ENCODE measurements at regions not wholly inside any gene's neighbourhood (a gene's known extent, or its start where the extent isn't known, plus 50 kb on each side); places are given as distances from the start of the nearest gene placed in this dataset.

GRCh38 chr10:34001087-34001580 is 666.7 kb upstream of the NRP1 start:
- no peaks in the 10 kb centered on the region for H3K4me1 Mint-ChIP-seq
- no peak overlapping the region for H3K27ac Mint-ChIP-seq
- peaks cover 13% of the 10 kb centered on the region for H3K27me3 Mint-ChIP-seq
- no peak overlapping the region for H3K4me3 Mint-ChIP-seq
- no peaks in the 10 kb centered on the region for H3K9me3 Mint-ChIP-seq
- ATAC-seq (replicated peaks): no peak
- no peaks in the 10 kb centered on the region for H3K36me3 Mint-ChIP-seq (ENCODE audit: low read depth)

- no peaks in the 10 kb centered on the region for H3K4me1 Mint-ChIP-seq
- no peaks in the 10 kb centered on the region for H3K36me3 Mint-ChIP-seq (ENCODE audit: low read depth)
- no peak overlapping the region for H3K4me3 Mint-ChIP-seq
- H3K27me3 Mint-ChIP-seq: peaks cover 17% of the 10 kb centered on the region
- H3K27ac Mint-ChIP-seq: no peak overlapping the region
- ATAC-seq (replicated peaks): no peak
- peaks cover 5% of the 10 kb centered on the region for H3K9me3 Mint-ChIP-seq
Observed at GRCh38 chr10:33993917-33994316, 659.5 kb upstream of the NRP1 start.

GRCh38 chr10:33991924-33992323 is 657.5 kb upstream of the NRP1 start:
- Mint-ChIP-seq H3K9me3 (peaks cover 5% of the 10 kb centered on the region), H3K27me3 (peaks cover 12% of the 10 kb centered on the region), H3K27ac (no peak overlapping the region), H3K4me1 (no peaks in the 10 kb centered on the region), H3K4me3 (no peak overlapping the region), H3K36me3 (ENCODE audit: low read depth) (no peaks in the 10 kb centered on the region)
- no peak for ATAC-seq (replicated peaks)

GRCh38 chr10:33986515-33986914 is 652.0 kb upstream of the NRP1 start:
- no peaks in the 10 kb centered on the region for H3K4me1 Mint-ChIP-seq
- H3K9me3 Mint-ChIP-seq: peaks cover 5% of the 10 kb centered on the region
- ATAC-seq (replicated peaks): no peak
- no peaks in the 10 kb centered on the region for H3K36me3 Mint-ChIP-seq (ENCODE audit: low read depth)
- H3K27ac Mint-ChIP-seq: no peak overlapping the region
- peaks cover 8% of the 10 kb centered on the region for H3K27me3 Mint-ChIP-seq
- H3K4me3 Mint-ChIP-seq: no peak overlapping the region

GRCh38 chr10:33986016-33986415 is 651.5 kb upstream of the NRP1 start:
- H3K4me3 Mint-ChIP-seq: no peak overlapping the region
- no peak for ATAC-seq (replicated peaks)
- peaks cover 5% of the 10 kb centered on the region for H3K27me3 Mint-ChIP-seq
- peaks cover 3% of the 10 kb centered on the region for H3K9me3 Mint-ChIP-seq
- H3K27ac Mint-ChIP-seq: no peak overlapping the region
- no peaks in the 10 kb centered on the region for H3K4me1 Mint-ChIP-seq
- no peaks in the 10 kb centered on the region for H3K36me3 Mint-ChIP-seq (ENCODE audit: low read depth)

- no peaks in the 10 kb centered on the region for H3K36me3 Mint-ChIP-seq (ENCODE audit: low read depth)
- no peak overlapping the region for H3K4me3 Mint-ChIP-seq
- H3K4me1 Mint-ChIP-seq: no peaks in the 10 kb centered on the region
- ATAC-seq (replicated peaks): no peak
- no peak overlapping the region for H3K27ac Mint-ChIP-seq
- no peaks in the 10 kb centered on the region for H3K9me3 Mint-ChIP-seq
- peaks cover 12% of the 10 kb centered on the region for H3K27me3 Mint-ChIP-seq
Observed at GRCh38 chr10:33982995-33983394, 648.5 kb upstream of the NRP1 start.

- Mint-ChIP-seq H3K27me3 (peaks cover 17% of the 10 kb centered on the region), H3K27ac (no peak overlapping the region), H3K36me3 (ENCODE audit: low read depth) (no peaks in the 10 kb centered on the region), H3K4me1 (no peaks in the 10 kb centered on the region), H3K4me3 (no peak overlapping the region), H3K9me3 (no peaks in the 10 kb centered on the region)
- no peak for ATAC-seq (replicated peaks)
Observed at GRCh38 chr10:33981301-33981700, 646.8 kb upstream of the NRP1 start.

GRCh38 chr10:33979195-33979594 is 644.7 kb upstream of the NRP1 start:
- H3K27ac Mint-ChIP-seq: no peak overlapping the region
- H3K4me1 Mint-ChIP-seq: no peaks in the 10 kb centered on the region
- peaks cover 20% of the 10 kb centered on the region for H3K27me3 Mint-ChIP-seq
- H3K36me3 Mint-ChIP-seq (ENCODE audit: low read depth): no peaks in the 10 kb centered on the region
- ATAC-seq (replicated peaks): no peak
- H3K9me3 Mint-ChIP-seq: no peaks in the 10 kb centered on the region
- no peak overlapping the region for H3K4me3 Mint-ChIP-seq

GRCh38 chr10:33975481-33975880 is 641.0 kb upstream of the NRP1 start:
- H3K4me3 Mint-ChIP-seq: no peak overlapping the region
- no peaks in the 10 kb centered on the region for H3K36me3 Mint-ChIP-seq (ENCODE audit: low read depth)
- H3K9me3 Mint-ChIP-seq: peaks cover 4% of the 10 kb centered on the region
- no peak overlapping the region for H3K27ac Mint-ChIP-seq
- ATAC-seq (replicated peaks): no peak
- peaks cover 36% of the 10 kb centered on the region for H3K27me3 Mint-ChIP-seq
- H3K4me1 Mint-ChIP-seq: no peaks in the 10 kb centered on the region

GRCh38 chr10:33974976-33975478 is 640.6 kb upstream of the NRP1 start:
- H3K9me3 Mint-ChIP-seq: peaks cover 4% of the 10 kb centered on the region
- no peaks in the 10 kb centered on the region for H3K36me3 Mint-ChIP-seq (ENCODE audit: low read depth)
- no peak overlapping the region for H3K4me3 Mint-ChIP-seq
- peaks cover 36% of the 10 kb centered on the region for H3K27me3 Mint-ChIP-seq
- H3K27ac Mint-ChIP-seq: no peak overlapping the region
- no peak for ATAC-seq (replicated peaks)
- no peaks in the 10 kb centered on the region for H3K4me1 Mint-ChIP-seq

GRCh38 chr10:33968983-33969382 is 634.5 kb upstream of the NRP1 start:
- Mint-ChIP-seq H3K27me3 (peaks cover 21% of the 10 kb centered on the region), H3K4me1 (no peaks in the 10 kb centered on the region), H3K27ac (no peak overlapping the region), H3K4me3 (no peak overlapping the region), H3K9me3 (peaks cover 18% of the 10 kb centered on the region), H3K36me3 (ENCODE audit: low read depth) (no peaks in the 10 kb centered on the region)
- ATAC-seq (replicated peaks): no peak

GRCh38 chr10:33967606-33968120 is 633.2 kb upstream of the NRP1 start:
- no peak overlapping the region for H3K27ac Mint-ChIP-seq
- no peaks in the 10 kb centered on the region for H3K36me3 Mint-ChIP-seq (ENCODE audit: low read depth)
- ATAC-seq (replicated peaks): no peak
- no peak overlapping the region for H3K4me3 Mint-ChIP-seq
- peaks cover 18% of the 10 kb centered on the region for H3K9me3 Mint-ChIP-seq
- peaks cover 23% of the 10 kb centered on the region for H3K27me3 Mint-ChIP-seq
- no peaks in the 10 kb centered on the region for H3K4me1 Mint-ChIP-seq

- ATAC-seq (replicated peaks): no peak
- peaks cover 18% of the 10 kb centered on the region for H3K9me3 Mint-ChIP-seq
- no peaks in the 10 kb centered on the region for H3K36me3 Mint-ChIP-seq (ENCODE audit: low read depth)
- H3K4me1 Mint-ChIP-seq: no peaks in the 10 kb centered on the region
- H3K27ac Mint-ChIP-seq: no peak overlapping the region
- peaks cover 23% of the 10 kb centered on the region for H3K27me3 Mint-ChIP-seq
- H3K4me3 Mint-ChIP-seq: no peak overlapping the region
Observed at GRCh38 chr10:33966946-33967345, 632.5 kb upstream of the NRP1 start.

GRCh38 chr10:33965795-33966581 is 631.5 kb upstream of the NRP1 start:
- ATAC-seq (replicated peaks): no peak
- H3K9me3 Mint-ChIP-seq: peaks cover 14% of the 10 kb centered on the region
- H3K4me1 Mint-ChIP-seq: no peaks in the 10 kb centered on the region
- H3K27me3 Mint-ChIP-seq: peaks cover 14% of the 10 kb centered on the region
- no peak overlapping the region for H3K4me3 Mint-ChIP-seq
- no peaks in the 10 kb centered on the region for H3K36me3 Mint-ChIP-seq (ENCODE audit: low read depth)
- no peak overlapping the region for H3K27ac Mint-ChIP-seq

GRCh38 chr10:33963729-33964128 is 629.3 kb upstream of the NRP1 start:
- Mint-ChIP-seq H3K9me3 (peaks cover 5% of the 10 kb centered on the region), H3K4me1 (no peaks in the 10 kb centered on the region), H3K27ac (no peak overlapping the region), H3K27me3 (peaks cover 11% of the 10 kb centered on the region), H3K36me3 (ENCODE audit: low read depth) (no peaks in the 10 kb centered on the region), H3K4me3 (no peak overlapping the region)
- ATAC-seq (replicated peaks): no peak
